Endothelial cell of umbilical vein (primary cell): ENCODE measurements at regions not wholly inside any gene's neighbourhood (a gene's known extent, or its start where the extent isn't known, plus 50 kb on each side); places are given as distances from the start of the nearest gene placed in this dataset.
"Not testable (repeated sequence)": the region's sequence is repeated elsewhere in the genome, so short reads cannot be mapped to it uniquely, and the experiment has no call there.

Experiments used
- BruUV-seq: library from RNA; stranded (reverse); fragments of 400-500 nt; replicated peaks from 2 replicates; lab custom pipeline; 2021; lab: Mats Ljungman, UMichigan
- CTCF ChIA-PET: fragments of 300-600, 350-600 bp; sonication (Branson Sonifier 250); formaldehyde crosslinking; loops from one replicate; lab custom pipeline; 2021; ENCODE audit warnings: antibody characterized with exemption, inconsistent platforms; lab: Charles Lee
- POLR2A ChIA-PET: fragments of 300-600, 350-600 bp; sonication (Branson Sonifier 250); formaldehyde crosslinking; loops from one replicate; lab custom pipeline; 2021; ENCODE audit warnings: antibody characterized with exemption, inconsistent platforms; lab: Charles Lee
- DNase-seq: peaks from one replicate; pipeline ENCODE4 v3.0.0-alpha.2; 2011; ENCODE audit warnings: low read depth, low spot score
- FAIRE-seq: peaks from 2 replicates; lab custom pipeline; 2011; peaks lifted over from hg19 to GRCh38; lab: Jason Lieb, UNC
- H2AFZ ChIP-seq: 2 replicates; pipeline ENCODE4 v1.6.0; 2012; ENCODE audit warnings: low read depth, low read length, control low read depth, inconsistent platforms
- H3K27ac ChIP-seq: 2 replicates; pipeline ENCODE4 v1.5.1; 2011; ENCODE audit warnings: low read depth, mild to moderate bottlenecking, control low read depth, low read length, moderate library complexity; ENCODE audit not compliant: insufficient read depth
- H3K27me3 ChIP-seq, 2 experiments: 2 replicates each; pipeline versions ENCODE4 v1.6.0 to v1.6.1; 2011; ENCODE audit warnings: low read length in 2 of 2, mixed read lengths in 1 of 2; ENCODE audit not compliant: control insufficient read depth in 2 of 2, insufficient read depth in 2 of 2
- H3K36me3 ChIP-seq, 2 experiments: 2 replicates in 1 of 2; 3 replicates in 1 of 2; pipeline ENCODE4 v1.5.1; 2011; ENCODE audit warnings: low read length in 2 of 2, mild to moderate bottlenecking in 1 of 2, moderate library complexity in 1 of 2; ENCODE audit not compliant: control insufficient read depth in 2 of 2, insufficient read depth in 2 of 2; ENCODE audit errors: extremely low read depth in 1 of 2
- H3K4me1 ChIP-seq: 3 replicates; pipeline ENCODE4 v1.5.1; 2011; ENCODE audit warnings: mild to moderate bottlenecking, low read length; ENCODE audit not compliant: control insufficient read depth, insufficient read depth; ENCODE audit errors: extremely low read depth
- H3K4me2 ChIP-seq: 2 replicates; pipeline ENCODE4 v1.6.1; 2011; ENCODE audit warnings: low read length, control low read depth, mixed read lengths; ENCODE audit not compliant: insufficient read depth
- H3K4me3 ChIP-seq, 3 experiments: fragments of 200-600 bp in 1 of 3; sonication (generic), shearing (Covaris generic) in 1 of 3; replicated peaks in 1 of 3; 2 replicates each; pipeline ENCODE4 v1.5.1; 2011 to 2016; ENCODE audit warnings: control low read depth in 3 of 3, low read length in 3 of 3, mild to moderate bottlenecking in 2 of 3, inconsistent platforms in 1 of 3, low read depth in 1 of 3, moderate library complexity in 1 of 3; ENCODE audit not compliant: insufficient read depth in 1 of 3
- H3K79me2 ChIP-seq: 2 replicates; pipeline ENCODE4 v1.6.0; 2012; ENCODE audit warnings: low read length, inconsistent platforms; ENCODE audit not compliant: control insufficient read depth, insufficient read depth
- H3K9ac ChIP-seq: replicated peaks from 2 replicates; pipeline ENCODE3; 2011; ENCODE audit warnings: low read length, control low read depth; ENCODE audit not compliant: insufficient read depth; ENCODE audit errors: extremely low read depth
- H3K9me1 ChIP-seq: replicated peaks from 3 replicates; pipeline ENCODE4 v1.6.0; 2011; ENCODE audit warnings: mild to moderate bottlenecking, low read length; ENCODE audit not compliant: control insufficient read depth, insufficient read depth; ENCODE audit errors: extremely low read depth
- H3K9me3 ChIP-seq: replicated peaks from 2 replicates; pipeline ENCODE4 v1.5.1; 2012; ENCODE audit warnings: low read length, inconsistent platforms; ENCODE audit not compliant: control insufficient read depth, insufficient read depth
- H4K20me1 ChIP-seq: replicated peaks from 2 replicates; pipeline ENCODE3; 2011; ENCODE audit warnings: mild to moderate bottlenecking, low read length; ENCODE audit not compliant: control insufficient read depth, insufficient read depth; ENCODE audit errors: extremely low read depth
- CTCF ChIP-seq, 2 donors: IDR thresholded peaks; 1 replicate in 1 of 2; 2 replicates in 1 of 2; pipeline ENCODE4 v1.5.1; 2011; ENCODE audit warnings: low read length in 2 of 2, mild to moderate bottlenecking in 2 of 2, moderate library complexity in 2 of 2, control low read depth in 1 of 2, inconsistent platforms in 1 of 2, low read depth in 1 of 2; ENCODE audit not compliant: insufficient read depth in 1 of 2; ENCODE audit errors: extremely low read depth in 1 of 2
- EZH2 ChIP-seq: IDR thresholded peaks from 2 replicates; pipeline ENCODE4 v1.6.1; 2012; ENCODE audit warnings: borderline replicate concordance, low read depth, mild to moderate bottlenecking, moderate library complexity, low read length, inconsistent platforms; ENCODE audit not compliant: severe bottlenecking
- FOS ChIP-seq: IDR thresholded peaks from 2 replicates; pipeline ENCODE4 v1.6.1; 2011; ENCODE audit warnings: mild to moderate bottlenecking, low read length, moderate library complexity, borderline replicate concordance; ENCODE audit not compliant: insufficient read depth
- GATA2 ChIP-seq: IDR thresholded peaks from 2 replicates; pipeline ENCODE4 v1.7.0; 2011; ENCODE audit warnings: low read depth, mild to moderate bottlenecking, moderate library complexity, mixed read lengths, low read length; ENCODE audit not compliant: insufficient read length, insufficient read depth
- JUN ChIP-seq: IDR thresholded peaks from 2 replicates; pipeline ENCODE4 v1.6.1; 2011; ENCODE audit warnings: borderline replicate concordance, low read depth; ENCODE audit not compliant: insufficient read length, insufficient read depth
- MAX ChIP-seq: IDR thresholded peaks from 2 replicates; pipeline ENCODE4 v1.6.1; 2011; ENCODE audit not compliant: insufficient read depth, insufficient read length
- MYC ChIP-seq: IDR thresholded peaks from one replicate; pipeline ENCODE4 v1.6.1; 2011; ENCODE audit warnings: mild to moderate bottlenecking, low read depth, low read length
- POLR2A ChIP-seq: IDR thresholded peaks from 2 replicates; pipeline ENCODE4 v1.6.1; 2012; ENCODE audit warnings: low read depth, mild to moderate bottlenecking, control low read depth, low read length
- POLR2AphosphoS5 ChIP-seq: IDR thresholded peaks from 2 replicates; pipeline ENCODE4 v1.6.1; 2012; ENCODE audit warnings: low read depth, mild to moderate bottlenecking, control low read depth, low read length, moderate library complexity; ENCODE audit not compliant: insufficient read depth
- dilution Hi-C: fragments of 300-500 bp; cut with MboI; formaldehyde crosslinking; loops from one replicate; pipeline ENCODE4 v1.15.0; 2019; ENCODE audit warnings: low sequenced_read_pairs; ENCODE audit not compliant: extremely low pct_ligation_motif_present
- intact Hi-C: fragments of 100-400 bp; cut with micrococcal nuclease; formaldehyde crosslinking; loops from one replicate; pipeline ENCODE4 v1.10.0; 2022

DNA sequence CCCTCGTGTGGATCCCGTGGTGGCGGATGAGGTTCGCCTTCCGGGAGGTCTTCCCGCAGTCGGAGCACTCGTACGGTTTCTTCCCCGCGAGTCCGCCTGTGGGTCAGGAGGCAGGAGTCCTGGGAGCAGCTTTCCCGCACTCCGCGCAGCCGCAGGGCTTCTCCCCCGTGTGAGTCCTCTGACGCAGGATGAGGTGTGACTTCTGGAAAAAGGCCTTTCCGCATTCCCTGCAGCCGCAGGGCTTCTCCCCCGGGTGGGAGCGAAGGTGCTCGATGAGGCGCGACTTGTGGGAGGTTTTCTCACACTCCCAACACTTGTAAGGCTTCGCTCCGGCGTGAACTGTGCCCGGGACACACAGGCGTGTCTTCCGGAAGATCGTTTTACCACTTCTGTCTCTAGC is 68.8 kb upstream of the WIPI2 start:
- H4K20me1 ChIP-seq, H3K27me3 ChIP-seq, dilution Hi-C loops, H3K9ac ChIP-seq, BruUV-seq, POLR2A ChIA-PET, H3K4me3 ChIP-seq, DNase-seq, H3K79me2 ChIP-seq, H3K36me3 ChIP-seq, H3K4me1 ChIP-seq, H3K4me2 ChIP-seq, H3K9me3 ChIP-seq, H3K27ac ChIP-seq, FAIRE-seq, H2AFZ ChIP-seq, H3K9me1 ChIP-seq, CTCF ChIA-PET, intact Hi-C loops: not testable (repeated sequence)

- dilution Hi-C loops, H3K27me3 ChIP-seq, H3K4me1 ChIP-seq, H4K20me1 ChIP-seq, H3K36me3 ChIP-seq, POLR2A ChIA-PET, H2AFZ ChIP-seq, DNase-seq, BruUV-seq, intact Hi-C loops, H3K9me3 ChIP-seq, H3K79me2 ChIP-seq, H3K9ac ChIP-seq, CTCF ChIA-PET, H3K27ac ChIP-seq, H3K4me2 ChIP-seq, H3K4me3 ChIP-seq, H3K9me1 ChIP-seq: not testable (repeated sequence)
- peak; percentile 43 for FAIRE-seq
Measured at GRCh38 chr7:5131238-5131637, 58.8 kb upstream of the WIPI2 start.

DNA sequence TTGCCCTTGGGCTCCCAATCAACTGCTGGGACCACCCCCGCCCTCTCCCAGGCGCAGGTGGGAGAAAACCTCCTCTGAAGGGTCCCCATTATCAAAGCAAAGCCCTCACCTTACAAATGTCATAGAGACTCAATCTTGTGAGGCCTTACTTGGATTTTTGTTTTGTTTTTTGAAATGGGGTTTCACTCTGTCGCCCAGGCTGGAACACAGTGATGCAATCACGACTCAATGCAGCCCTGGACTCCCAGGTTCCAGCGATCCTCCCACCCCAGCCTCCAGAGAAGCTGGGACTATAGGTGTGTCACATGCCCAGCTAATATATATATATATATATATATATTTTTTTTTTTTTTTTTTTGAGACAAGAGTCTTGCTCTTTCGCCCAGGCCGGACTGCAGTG is 57.5 kb upstream of the WIPI2 start:
- Histone ChIP-seq H3K79me2 (no peaks in the 10 kb centered on the region), H3K9me3 (no peaks in the 10 kb centered on the region), H3K4me3 (no peak overlapping the region), H3K4me1 (no peaks in the 10 kb centered on the region), H3K9ac (no peak overlapping the region), H2AFZ (no peak overlapping the region), H3K36me3 (no peaks in the 10 kb centered on the region), H3K9me1 (no peaks in the 10 kb centered on the region), H4K20me1 (no peaks in the 10 kb centered on the region), H3K27ac (no peak overlapping the region), H3K27me3 (no peaks in the 10 kb centered on the region), H3K4me2 (no peak overlapping the region)
- TF ChIP-seq FOS = no peak
- TF ChIP-seq CTCF (IDR thresholded peaks at IDR 0.05; ENCODE audit: extremely low read depth in 1 of 2, insufficient read depth in 1 of 2, low read depth in 1 of 2, low read length in 2 of 2) = no peak
- TF ChIP-seq EZH2 = no peak
- no peak for TF ChIP-seq POLR2AphosphoS5
- TF ChIP-seq MAX = no peak
- TF ChIP-seq JUN = no peak
- no peak for TF ChIP-seq GATA2
- TF ChIP-seq MYC = no peak
- no peak for TF ChIP-seq POLR2A
- POLR2A ChIA-PET = no interaction called here
- CTCF ChIA-PET = no interaction called here
- no TSS peak for BruUV-seq
- intact Hi-C loops (no loop called here), dilution Hi-C loops (no loop called here)
- FAIRE-seq (no peak), DNase-seq (no peak)
